Activated gamma-delta T cell treated with Interleukin-2 at 50 U/mL for 16 hours (primary cell): ENCODE measurements at regions not wholly inside any gene's neighbourhood (a gene's known extent, or its start where the extent isn't known, plus 50 kb on each side); places are given as distances from the start of the nearest gene placed in this dataset.

Experiments used
- DNase-seq: peaks from one replicate; pipeline ENCODE4 v3.0.0-alpha.2; 2020

DNA sequence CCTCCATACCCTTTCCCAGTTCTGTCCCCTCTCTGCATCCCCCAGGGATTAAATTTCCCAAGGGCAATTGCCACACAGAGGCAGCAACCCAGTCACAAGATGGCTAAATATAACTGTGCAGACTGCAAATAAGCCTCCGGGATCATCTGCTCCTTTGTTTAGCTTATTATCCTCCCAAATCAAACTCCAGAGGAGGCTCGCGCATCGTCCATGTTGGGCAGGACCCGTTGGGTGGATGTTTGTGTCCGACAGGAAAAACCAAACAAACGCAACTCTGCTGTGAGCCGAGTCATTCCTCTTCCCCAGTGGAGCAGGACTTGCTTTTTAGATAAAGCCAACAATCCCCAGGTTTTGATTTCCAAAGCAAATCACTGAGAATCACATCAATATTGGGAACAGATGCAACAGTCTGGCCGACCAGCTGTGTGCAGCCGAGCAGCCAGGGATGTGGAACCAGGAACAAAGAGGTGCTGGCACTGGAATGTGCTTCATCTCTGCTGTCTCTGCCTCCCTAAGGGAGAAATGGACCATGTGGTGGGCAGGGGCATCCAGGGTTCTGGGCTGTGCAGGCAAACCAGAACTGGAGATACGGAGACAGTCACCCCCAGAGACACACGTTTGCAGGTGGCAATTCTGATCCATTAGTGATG, 89.8 kb downstream of the PTTG1 start:
- DNase-seq = no peak
